ENCODE measurements at regions not wholly inside any gene's neighbourhood (a gene's known extent, or its start where the extent isn't known, plus 50 kb on each side); places are given as distances from the start of the nearest gene placed in this dataset.

DNA sequence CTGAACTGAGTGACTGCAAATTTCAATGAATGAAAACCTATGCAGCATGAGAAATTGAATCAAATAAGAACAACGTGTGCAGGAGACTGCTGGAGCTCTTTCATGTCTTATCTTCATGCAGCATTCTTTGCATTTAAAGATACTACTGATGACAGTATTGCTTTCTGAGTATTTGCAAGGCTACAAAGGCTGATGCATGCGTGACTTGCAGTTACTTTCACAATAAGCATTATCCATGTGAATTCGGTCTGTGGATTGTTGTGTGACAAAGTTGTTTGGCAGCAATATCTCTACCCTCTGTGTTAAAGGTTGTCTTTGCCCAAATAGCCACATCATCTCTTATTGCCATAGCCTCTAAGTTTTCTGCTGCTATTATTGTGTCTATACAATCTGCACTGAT, 102.1 kb upstream of the FBXL17 start:
- H3K27ac ChIP-seq (ENCODE audit: low read length): no peak overlapping the region
- H2AFZ ChIP-seq (ENCODE audit: low read length): no peak overlapping the region
- no peaks in the 10 kb centered on the region for H3K4me1 ChIP-seq (ENCODE audit: low read length)
- no peaks in the 10 kb centered on the region for H3K9me3 ChIP-seq (replicated peaks; ENCODE audit: insufficient read depth, low read length)
- H4K20me1 ChIP-seq (ENCODE audit: insufficient read depth, low read length): no peaks in the 10 kb centered on the region
- no peaks in the 10 kb centered on the region for H3F3A ChIP-seq (ENCODE audit: insufficient read depth, low read length)
- H3K9ac ChIP-seq (ENCODE audit: low read length): no peak overlapping the region
- no peaks in the 10 kb centered on the region for H3K9me2 ChIP-seq (replicated peaks; ENCODE audit: insufficient read depth, low read length)
- no peaks in the 10 kb centered on the region for H3K27me3 ChIP-seq (replicated peaks; ENCODE audit: insufficient read depth, low read length)
- H3K4me2 ChIP-seq (ENCODE audit: low read depth, low read length): no peak overlapping the region
- TF ChIP-seq, protein P1, sequence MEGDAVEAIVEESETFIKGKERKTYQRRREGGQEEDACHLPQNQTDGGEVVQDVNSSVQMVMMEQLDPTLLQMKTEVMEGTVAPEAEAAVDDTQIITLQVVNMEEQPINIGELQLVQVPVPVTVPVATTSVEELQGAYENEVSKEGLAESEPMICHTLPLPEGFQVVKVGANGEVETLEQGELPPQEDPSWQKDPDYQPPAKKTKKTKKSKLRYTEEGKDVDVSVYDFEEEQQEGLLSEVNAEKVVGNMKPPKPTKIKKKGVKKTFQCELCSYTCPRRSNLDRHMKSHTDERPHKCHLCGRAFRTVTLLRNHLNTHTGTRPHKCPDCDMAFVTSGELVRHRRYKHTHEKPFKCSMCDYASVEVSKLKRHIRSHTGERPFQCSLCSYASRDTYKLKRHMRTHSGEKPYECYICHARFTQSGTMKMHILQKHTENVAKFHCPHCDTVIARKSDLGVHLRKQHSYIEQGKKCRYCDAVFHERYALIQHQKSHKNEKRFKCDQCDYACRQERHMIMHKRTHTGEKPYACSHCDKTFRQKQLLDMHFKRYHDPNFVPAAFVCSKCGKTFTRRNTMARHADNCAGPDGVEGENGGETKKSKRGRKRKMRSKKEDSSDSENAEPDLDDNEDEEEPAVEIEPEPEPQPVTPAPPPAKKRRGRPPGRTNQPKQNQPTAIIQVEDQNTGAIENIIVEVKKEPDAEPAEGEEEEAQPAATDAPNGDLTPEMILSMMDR (IDR thresholded peaks at IDR 0.05; ENCODE audit: low read length): no peak
- no peak for TF ChIP-seq EZH2phosphoT487 (IDR thresholded peaks at IDR 0.05; ENCODE audit: low read length)
- no peak for TF ChIP-seq EZH2 (optimal IDR thresholded peaks at IDR 0.05; ENCODE audit: low read depth, low read length)
- no peaks in the 10 kb centered on the region for H3K79me2 ChIP-seq (ENCODE audit: low read length)
- H3K36me3 ChIP-seq (replicated peaks; ENCODE audit: insufficient read depth, low read length): no peaks in the 10 kb centered on the region
- no peak for DNase-seq
- H3K4me3 ChIP-seq (ENCODE audit: low read length): no peak overlapping the region

DNA sequence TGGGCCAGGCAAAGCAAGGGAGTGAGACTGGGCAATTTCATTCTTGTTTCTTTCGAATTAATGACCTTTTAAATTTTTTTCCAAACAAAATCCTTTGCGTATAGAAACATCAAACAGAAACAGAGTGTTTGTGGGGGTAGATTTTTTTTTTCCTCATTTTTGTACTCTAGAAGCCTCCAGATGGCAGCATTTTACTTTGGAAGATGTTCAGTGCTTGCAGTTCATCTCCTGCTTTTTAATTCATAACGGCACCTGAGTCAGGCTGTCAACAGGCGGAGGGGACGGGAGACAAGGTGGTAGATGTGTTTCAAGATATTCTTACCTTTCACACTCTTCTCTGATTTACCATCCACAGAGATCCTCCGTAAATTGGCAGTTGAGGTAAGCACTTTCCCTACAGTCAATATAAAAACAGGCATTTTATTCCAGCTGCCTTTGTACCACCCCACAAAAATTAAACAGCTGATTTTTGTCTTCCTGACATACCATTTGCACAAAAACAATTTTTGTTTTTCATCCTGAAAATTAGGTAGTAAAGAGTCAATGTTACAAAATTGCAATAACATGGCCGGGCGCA, 99.5 kb upstream of the FBXL17 start:
- peak overlapping the region; percentile 51 for H3K4me2 ChIP-seq (ENCODE audit: low read depth, low read length)

DNA sequence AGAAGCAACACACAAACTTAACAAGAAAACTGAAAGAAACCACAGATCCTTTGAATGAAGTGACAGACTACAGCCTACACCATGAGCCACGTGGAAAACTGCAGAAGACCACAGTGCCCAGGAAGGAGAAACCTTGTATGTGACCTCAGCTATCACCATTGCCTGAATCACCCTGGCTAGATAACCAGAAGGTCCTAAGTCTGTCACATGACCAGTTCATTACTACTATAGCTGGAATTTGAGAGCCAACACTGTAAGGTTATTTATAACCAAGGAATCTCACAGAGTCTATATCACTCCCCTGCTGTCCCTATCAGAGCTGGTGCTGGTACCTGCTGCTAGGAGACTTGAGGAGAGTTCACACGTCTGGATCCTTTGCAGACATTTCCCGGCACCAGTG, 90.3 kb upstream of the FBXL17 start:
- Histone ChIP-seq H3K9ac (ENCODE audit: low read length) (no peak overlapping the region), H2AFZ (ENCODE audit: low read length) (no peak overlapping the region), H3F3A (ENCODE audit: insufficient read depth, low read length) (no peaks in the 10 kb centered on the region), H3K27ac (ENCODE audit: low read length) (no peak overlapping the region), H4K20me1 (ENCODE audit: insufficient read depth, low read length) (no peaks in the 10 kb centered on the region), H3K9me3 (replicated peaks; ENCODE audit: insufficient read depth, low read length) (no peaks in the 10 kb centered on the region), H3K79me2 (ENCODE audit: low read length) (no peaks in the 10 kb centered on the region), H3K9me2 (replicated peaks; ENCODE audit: insufficient read depth, low read length) (no peaks in the 10 kb centered on the region), H3K27me3 (replicated peaks; ENCODE audit: insufficient read depth, low read length) (no peaks in the 10 kb centered on the region), H3K4me2 (ENCODE audit: low read depth, low read length) (no peak overlapping the region), H3K4me1 (ENCODE audit: low read length) (0 out of 2 replicates have a peak, but pooled peaks cover 2% of the 10 kb centered on the region), H3K36me3 (replicated peaks; ENCODE audit: insufficient read depth, low read length) (no peaks in the 10 kb centered on the region), H3K4me3 (ENCODE audit: low read length) (no peak overlapping the region)
- DNase-seq: no peak
- TF ChIP-seq EZH2phosphoT487 (IDR thresholded peaks at IDR 0.05; ENCODE audit: low read length): no peak
- no peak for TF ChIP-seq EZH2 (optimal IDR thresholded peaks at IDR 0.05; ENCODE audit: low read depth, low read length)
- TF ChIP-seq, protein P1 (IDR thresholded peaks at IDR 0.05; ENCODE audit: low read length): no peak

More for the DNA sequence above, 99.5 kb upstream of the FBXL17 start:
- Histone ChIP-seq H3K36me3 (replicated peaks; ENCODE audit: insufficient read depth, low read length) (no peaks in the 10 kb centered on the region), H3K27ac (ENCODE audit: low read length) (no peak overlapping the region), H3F3A (ENCODE audit: insufficient read depth, low read length) (no peaks in the 10 kb centered on the region), H3K4me1 (ENCODE audit: low read length) (no peaks in the 10 kb centered on the region), H3K9ac (ENCODE audit: low read length) (peak overlapping the region; percentile 8; the same call in 1 of the 2 replicates), H3K9me3 (replicated peaks; ENCODE audit: insufficient read depth, low read length) (no peaks in the 10 kb centered on the region), H4K20me1 (ENCODE audit: insufficient read depth, low read length) (no peaks in the 10 kb centered on the region), H3K4me3 (ENCODE audit: low read length) (0 out of 2 replicates have a peak overlapping the region, but pooled peaks have one; percentile 7), H3K79me2 (ENCODE audit: low read length) (no peaks in the 10 kb centered on the region), H2AFZ (ENCODE audit: low read length) (peak overlapping the region; percentile 50), H3K9me2 (replicated peaks; ENCODE audit: insufficient read depth, low read length) (no peaks in the 10 kb centered on the region), H3K27me3 (replicated peaks; ENCODE audit: insufficient read depth, low read length) (no peaks in the 10 kb centered on the region)
- DNase-seq: peak; percentile 74
- TF ChIP-seq, protein P1 (IDR thresholded peaks at IDR 0.05; ENCODE audit: low read length): peak; percentile 59
- TF ChIP-seq EZH2 (optimal IDR thresholded peaks at IDR 0.05; ENCODE audit: low read depth, low read length): no peak
- no peak for TF ChIP-seq EZH2phosphoT487 (IDR thresholded peaks at IDR 0.05; ENCODE audit: low read length)
